PFSK-1 (cell line): ENCODE measurements at regions not wholly inside any gene's neighbourhood (a gene's known extent, or its start where the extent isn't known, plus 50 kb on each side); places are given as distances from the start of the nearest gene placed in this dataset.

Experiments used
- FOXP2 ChIP-seq: optimal IDR thresholded peaks from 2 replicates; pipeline ENCODE3; 2011; ENCODE audit warnings: borderline replicate concordance, control low read depth, inconsistent platforms; ENCODE audit not compliant: insufficient read depth; ENCODE audit errors: extremely low read length, extremely low read depth
- POLR2AphosphoS5 ChIP-seq: IDR thresholded peaks from 2 replicates; pipeline ENCODE4 v1.6.1; 2012; ENCODE audit warnings: low read depth, mild to moderate bottlenecking, control low read depth, low read length, moderate library complexity
- SIN3A ChIP-seq: IDR thresholded peaks from 2 replicates; pipeline ENCODE4 v1.6.1; 2012; ENCODE audit warnings: mild to moderate bottlenecking, low read length, moderate library complexity, borderline replicate concordance; ENCODE audit not compliant: insufficient read depth
- TAF1 ChIP-seq: IDR thresholded peaks from 2 replicates; pipeline ENCODE4 v1.6.1; 2012; ENCODE audit warnings: low read length, control low read depth, borderline replicate concordance; ENCODE audit not compliant: insufficient read depth
- TF ChIP-seq, protein P1 (sequence below), 2 experiments: IDR thresholded peaks; 2 replicates each; pipeline versions ENCODE4 v1.6.1 to v1.8.0; 2011 to 2012; ENCODE audit warnings: low read depth in 2 of 2, low read length in 2 of 2, control low read depth in 1 of 2, inconsistent platforms in 1 of 2, mild to moderate bottlenecking in 1 of 2, moderate library complexity in 1 of 2; ENCODE audit not compliant: insufficient read depth in 1 of 2

- TF ChIP-seq TAF1, result no peak
- TF ChIP-seq, protein P1, sequence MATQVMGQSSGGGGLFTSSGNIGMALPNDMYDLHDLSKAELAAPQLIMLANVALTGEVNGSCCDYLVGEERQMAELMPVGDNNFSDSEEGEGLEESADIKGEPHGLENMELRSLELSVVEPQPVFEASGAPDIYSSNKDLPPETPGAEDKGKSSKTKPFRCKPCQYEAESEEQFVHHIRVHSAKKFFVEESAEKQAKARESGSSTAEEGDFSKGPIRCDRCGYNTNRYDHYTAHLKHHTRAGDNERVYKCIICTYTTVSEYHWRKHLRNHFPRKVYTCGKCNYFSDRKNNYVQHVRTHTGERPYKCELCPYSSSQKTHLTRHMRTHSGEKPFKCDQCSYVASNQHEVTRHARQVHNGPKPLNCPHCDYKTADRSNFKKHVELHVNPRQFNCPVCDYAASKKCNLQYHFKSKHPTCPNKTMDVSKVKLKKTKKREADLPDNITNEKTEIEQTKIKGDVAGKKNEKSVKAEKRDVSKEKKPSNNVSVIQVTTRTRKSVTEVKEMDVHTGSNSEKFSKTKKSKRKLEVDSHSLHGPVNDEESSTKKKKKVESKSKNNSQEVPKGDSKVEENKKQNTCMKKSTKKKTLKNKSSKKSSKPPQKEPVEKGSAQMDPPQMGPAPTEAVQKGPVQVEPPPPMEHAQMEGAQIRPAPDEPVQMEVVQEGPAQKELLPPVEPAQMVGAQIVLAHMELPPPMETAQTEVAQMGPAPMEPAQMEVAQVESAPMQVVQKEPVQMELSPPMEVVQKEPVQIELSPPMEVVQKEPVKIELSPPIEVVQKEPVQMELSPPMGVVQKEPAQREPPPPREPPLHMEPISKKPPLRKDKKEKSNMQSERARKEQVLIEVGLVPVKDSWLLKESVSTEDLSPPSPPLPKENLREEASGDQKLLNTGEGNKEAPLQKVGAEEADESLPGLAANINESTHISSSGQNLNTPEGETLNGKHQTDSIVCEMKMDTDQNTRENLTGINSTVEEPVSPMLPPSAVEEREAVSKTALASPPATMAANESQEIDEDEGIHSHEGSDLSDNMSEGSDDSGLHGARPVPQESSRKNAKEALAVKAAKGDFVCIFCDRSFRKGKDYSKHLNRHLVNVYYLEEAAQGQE (IDR thresholded peaks at IDR 0.05; ENCODE audit: insufficient read depth in 1 of 2, low read depth in 2 of 2, low read length in 2 of 2), result no peak
- TF ChIP-seq SIN3A, result no peak
- no peak for TF ChIP-seq POLR2AphosphoS5
- no peak for TF ChIP-seq FOXP2
These were observed 207.7 kb upstream of the COL3A1 start for GRCh38 chr2:188766471-188766856.
